OCI-LY1 (cell line): ENCODE measurements at regions not wholly inside any gene's neighbourhood (a gene's known extent, or its start where the extent isn't known, plus 50 kb on each side); places are given as distances from the start of the nearest gene placed in this dataset.
"Not testable (repeated sequence)": the region's sequence is repeated elsewhere in the genome, so short reads cannot be mapped to it uniquely, and the experiment has no call there.

ENCODE experiments used
- H2AFZ ChIP-seq: fragments of 200-600 bp; sonication (generic), shearing (Covaris generic); 2 replicates; pipeline ENCODE4 v1.6.0; 2014; ENCODE audit warnings: antibody characterized with exemption, mild to moderate bottlenecking, low read length
- H3F3A ChIP-seq: fragments of 200-600 bp; sonication (generic), shearing (Covaris generic); 2 replicates; pipeline ENCODE4 v1.6.0; 2014; ENCODE audit warnings: mild to moderate bottlenecking, antibody characterized with exemption, low read length, moderate library complexity; ENCODE audit not compliant: insufficient read depth
- H3K27ac ChIP-seq: fragments of 200-600 bp; sonication (generic); 2 replicates; pipeline ENCODE4 v1.5.1; 2014; ENCODE audit warnings: low read length, mixed run types, mild to moderate bottlenecking, low read depth; ENCODE audit not compliant: poor library complexity, severe bottlenecking
- H3K27me3 ChIP-seq: fragments of 200-600 bp; sonication (generic); 2 replicates; pipeline ENCODE4 v1.6.0; 2014; ENCODE audit warnings: antibody characterized with exemption, mild to moderate bottlenecking, low read length, moderate library complexity; ENCODE audit not compliant: insufficient read depth
- H3K36me3 ChIP-seq: fragments of 200-600 bp; sonication (generic); 2 replicates; pipeline ENCODE4 v1.6.1; 2014; ENCODE audit warnings: mild to moderate bottlenecking, antibody characterized with exemption, low read length, moderate library complexity, mixed read lengths; ENCODE audit not compliant: insufficient read depth
- H3K4me1 ChIP-seq: fragments of 200-600 bp; sonication (generic); 2 replicates; pipeline ENCODE4 v1.5.1; 2014; ENCODE audit warnings: mild to moderate bottlenecking, low read length, moderate library complexity; ENCODE audit not compliant: insufficient read depth, severe bottlenecking
- H3K4me2 ChIP-seq: fragments of 200-600 bp; sonication (generic), shearing (Covaris generic); 2 replicates; pipeline ENCODE4 v1.6.1; 2014; ENCODE audit warnings: low read length
- H3K4me3 ChIP-seq: fragments of 200-600 bp; sonication (generic); 2 replicates; pipeline ENCODE4 v1.5.1; 2014; ENCODE audit warnings: low read length, low read depth, mild to moderate bottlenecking, mixed read lengths; ENCODE audit not compliant: poor library complexity, severe bottlenecking
- H3K79me2 ChIP-seq: fragments of 200-600 bp; shearing (Covaris generic); 2 replicates; pipeline ENCODE4 v1.6.1; 2016; ENCODE audit warnings: mixed run types, low read length, mixed read lengths; ENCODE audit not compliant: insufficient read depth
- H3K9ac ChIP-seq: fragments of 200-600 bp; sonication (generic), shearing (Covaris generic); 2 replicates; pipeline ENCODE4 v1.6.1; 2014; ENCODE audit warnings: mild to moderate bottlenecking, low read length, mixed read lengths
- H3K9me2 ChIP-seq: fragments of 200-600 bp; sonication (generic), shearing (Covaris generic); 2 replicates; pipeline ENCODE4 v1.6.1; 2014; ENCODE audit warnings: low read depth, mild to moderate bottlenecking, low read length, mixed read lengths
- H3K9me3 ChIP-seq: fragments of 200-600 bp; shearing (Covaris generic); 2 replicates; pipeline ENCODE4 v1.6.1; 2014; ENCODE audit warnings: low read length, mixed read lengths
- H4K20me1 ChIP-seq: fragments of 200-600 bp; sonication (generic), shearing (Covaris generic); 2 replicates; pipeline ENCODE4 v1.6.0; 2016; ENCODE audit warnings: mild to moderate bottlenecking, low read length; ENCODE audit not compliant: insufficient read depth
- CTCF ChIP-seq: fragments of 200-600 bp; sonication (generic), shearing (Covaris generic); IDR thresholded peaks from 2 replicates; pipeline ENCODE4 v1.5.1; 2017; ENCODE audit warnings: mild to moderate bottlenecking, antibody characterized with exemption, low read length, moderate library complexity, mixed read lengths
- EZH2 ChIP-seq: fragments of 200-600 bp; sonication (generic), shearing (Covaris generic); IDR thresholded peaks from 2 replicates; pipeline ENCODE4 v1.8.0; 2017; ENCODE audit warnings: borderline replicate concordance, mixed run types, mild to moderate bottlenecking, antibody characterized with exemption, low read length, moderate library complexity, mixed read lengths

GRCh38 chr2:236644502-236644911, 74.9 kb downstream of the ACKR3 start:
- H3K27ac ChIP-seq: no peak overlapping the region
- no peaks in the 10 kb centered on the region for H3K36me3 ChIP-seq
- no peaks in the 10 kb centered on the region for H3F3A ChIP-seq
- no peaks in the 10 kb centered on the region for H3K9me3 ChIP-seq
- H3K9ac ChIP-seq: no peak overlapping the region
- H3K79me2 ChIP-seq: no peaks in the 10 kb centered on the region
- no peaks in the 10 kb centered on the region for H3K4me1 ChIP-seq
- no peaks in the 10 kb centered on the region; the same call in 1 of the 2 replicates for H3K27me3 ChIP-seq
- H3K4me2 ChIP-seq: no peak overlapping the region
- no peaks in the 10 kb centered on the region for H4K20me1 ChIP-seq
- no peak overlapping the region for H2AFZ ChIP-seq
- TF ChIP-seq CTCF: no peak
- no peak overlapping the region for H3K4me3 ChIP-seq
- H3K9me2 ChIP-seq: no peaks in the 10 kb centered on the region

GRCh38 chr2:236645141-236645540, 75.5 kb downstream of the ACKR3 start:
- not testable (repeated sequence) for H3K4me2 ChIP-seq, H3K27me3 ChIP-seq, H3K9me3 ChIP-seq, H3K4me3 ChIP-seq, H2AFZ ChIP-seq, H3K4me1 ChIP-seq, H3K27ac ChIP-seq, H3K79me2 ChIP-seq, H3K36me3 ChIP-seq, H4K20me1 ChIP-seq, H3K9me2 ChIP-seq, H3F3A ChIP-seq, H3K9ac ChIP-seq

- Histone ChIP-seq H3K79me2 (no peaks in the 10 kb centered on the region), H3K9me2 (no peaks in the 10 kb centered on the region), H3K9me3 (no peaks in the 10 kb centered on the region), H3K4me2 (no peak overlapping the region), H3K27me3 (no peaks in the 10 kb centered on the region; the same call in 1 of the 2 replicates), H2AFZ (no peak overlapping the region), H3K4me1 (no peaks in the 10 kb centered on the region), H3K27ac (no peak overlapping the region), H4K20me1 (no peaks in the 10 kb centered on the region), H3K9ac (no peak overlapping the region), H3K36me3 (no peaks in the 10 kb centered on the region), H3F3A (no peaks in the 10 kb centered on the region), H3K4me3 (no peak overlapping the region)
- TF ChIP-seq CTCF (no peak), EZH2 (no peak)
Observed at GRCh38 chr2:236646441-236646840, 76.8 kb downstream of the ACKR3 start.

DNA sequence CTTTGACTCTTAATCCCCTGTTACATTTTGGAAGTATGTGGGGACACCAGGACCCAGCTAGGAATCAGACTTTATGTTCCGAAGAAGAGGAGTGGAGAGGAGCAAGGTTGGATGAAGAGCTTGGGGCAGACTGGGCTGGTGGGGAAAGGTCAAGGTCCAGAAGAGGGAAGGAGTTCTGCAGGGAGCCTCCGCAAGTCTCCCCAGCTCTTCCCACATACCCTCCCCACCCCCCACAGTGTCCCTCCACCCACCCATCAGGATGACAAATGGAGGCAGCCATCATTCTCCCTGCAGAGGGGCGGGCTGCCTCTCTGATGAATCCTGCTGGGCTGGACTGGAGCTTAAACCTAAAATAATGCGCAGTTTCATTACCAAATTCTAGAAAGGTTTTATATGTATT, 77.2 kb downstream of the ACKR3 start:
- H3K9ac ChIP-seq: no peak overlapping the region
- H3K4me3 ChIP-seq: no peak overlapping the region
- no peaks in the 10 kb centered on the region for H3K79me2 ChIP-seq
- no peaks in the 10 kb centered on the region for H3K4me1 ChIP-seq
- H3F3A ChIP-seq: no peaks in the 10 kb centered on the region
- H2AFZ ChIP-seq: no peak overlapping the region
- no peaks in the 10 kb centered on the region for H3K9me2 ChIP-seq
- H3K27ac ChIP-seq: no peak overlapping the region
- no peak for TF ChIP-seq EZH2
- TF ChIP-seq CTCF: no peak
- no peaks in the 10 kb centered on the region for H3K9me3 ChIP-seq
- no peaks in the 10 kb centered on the region for H4K20me1 ChIP-seq
- H3K4me2 ChIP-seq: no peak overlapping the region
- no peaks in the 10 kb centered on the region for H3K36me3 ChIP-seq
- no peaks in the 10 kb centered on the region; the same call in 1 of the 2 replicates for H3K27me3 ChIP-seq
